ENCODE measurements at regions not wholly inside any gene's neighbourhood (a gene's known extent, or its start where the extent isn't known, plus 50 kb on each side); places are given as distances from the start of the nearest gene placed in this dataset.
"Not testable (repeated sequence)": the region's sequence is repeated elsewhere in the genome, so short reads cannot be mapped to it uniquely, and the experiment has no call there.

DNA sequence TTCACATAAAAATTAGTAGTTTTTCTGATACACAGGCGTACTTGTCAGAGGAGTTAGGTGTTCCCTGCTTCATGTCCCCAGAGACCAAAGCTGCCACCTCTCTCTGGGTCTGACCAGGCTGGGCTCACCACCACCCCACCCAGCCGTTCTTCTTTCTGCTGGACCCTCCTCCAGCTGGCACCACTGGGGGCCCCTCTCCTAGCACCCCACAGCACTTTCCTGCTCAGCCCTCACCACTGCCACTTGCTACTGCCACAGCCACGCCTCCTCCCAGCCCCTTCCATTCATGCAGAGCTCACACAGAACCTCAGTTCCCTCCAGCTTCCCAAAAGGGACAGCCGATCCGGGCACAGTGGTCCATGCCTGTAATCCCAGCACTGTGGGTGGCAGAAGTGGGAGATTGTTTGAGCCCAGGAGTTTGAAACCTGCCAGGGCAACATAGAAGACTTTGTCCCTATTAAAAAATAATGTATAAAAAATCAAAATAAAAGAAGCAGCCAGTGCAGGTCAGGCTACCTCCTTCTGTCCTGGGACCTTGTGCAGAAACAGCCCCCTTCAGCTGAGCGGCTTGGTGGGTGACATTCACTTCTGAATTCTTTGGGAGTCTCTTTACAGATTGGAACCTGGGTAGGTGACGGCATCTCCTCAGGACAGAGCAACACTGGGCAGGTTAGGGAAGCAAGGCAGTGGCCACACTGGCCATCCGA is 208.3 kb downstream of the TOMM20 start:
- DNase-seq (ENCODE audit: low spot score), result no peak

- no peak for DNase-seq (ENCODE audit: low spot score)
Measured at GRCh38 chr1:234918961-234919761, 209.5 kb downstream of the TOMM20 start.

- no peak for DNase-seq (ENCODE audit: low spot score)
Measured at GRCh38 chr1:234918181-234918841, 210.3 kb downstream of the TOMM20 start.

DNA sequence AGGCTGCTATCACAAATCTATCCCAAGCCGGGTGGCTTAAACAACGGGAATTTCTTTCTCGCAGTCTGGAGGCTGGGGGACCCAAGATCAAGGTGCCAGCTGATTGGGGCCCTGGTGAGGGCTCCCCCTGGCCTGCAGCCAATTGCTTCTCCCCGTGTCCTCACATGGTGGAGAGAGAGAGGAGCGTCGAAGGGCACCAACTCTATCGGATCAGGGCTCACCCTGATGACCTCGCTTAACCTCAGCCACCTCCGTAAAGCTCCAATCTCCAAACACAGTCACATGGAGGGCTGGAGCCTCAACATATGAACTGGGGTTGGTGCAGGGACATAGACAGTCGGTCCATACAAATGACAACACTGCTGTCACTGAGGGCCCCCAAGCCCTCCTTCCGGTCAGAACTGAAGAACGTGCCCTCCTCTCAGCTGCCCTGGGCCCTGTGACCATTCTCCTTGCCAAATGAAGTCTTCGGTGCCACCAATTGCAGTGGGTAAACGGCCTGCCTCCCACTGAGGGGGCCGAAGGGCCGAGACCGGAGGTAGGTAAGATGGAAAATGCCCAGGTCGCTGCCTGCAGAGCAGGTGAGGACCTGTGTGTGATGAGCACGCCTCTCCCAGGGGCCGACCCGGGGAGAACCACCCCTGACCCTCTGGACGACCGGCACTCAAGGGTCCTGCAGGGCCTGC is 211.0 kb downstream of the TOMM20 start:
- DNase-seq (ENCODE audit: low spot score), result no peak

DNA sequence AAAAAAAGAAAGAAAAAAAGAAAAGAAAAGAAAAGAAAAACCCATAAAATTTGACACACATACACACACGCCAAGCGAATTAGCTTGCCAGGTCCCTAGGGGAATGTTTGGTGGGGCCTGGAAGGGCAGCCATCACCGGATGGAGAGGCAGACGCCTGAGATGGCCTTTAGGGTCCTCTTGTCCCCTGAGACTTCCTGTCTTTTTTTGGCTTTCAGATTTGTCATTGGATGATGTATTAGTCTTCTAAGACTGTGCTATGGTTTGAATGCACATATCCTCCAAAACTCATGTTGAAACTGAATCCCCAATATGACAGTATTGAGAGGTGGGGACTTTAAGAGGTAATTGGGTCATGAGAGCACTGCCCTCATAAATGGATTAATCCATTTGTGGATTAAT is 211.8 kb downstream of the TOMM20 start:
- DNase-seq (ENCODE audit: low spot score), result no peak

DNA sequence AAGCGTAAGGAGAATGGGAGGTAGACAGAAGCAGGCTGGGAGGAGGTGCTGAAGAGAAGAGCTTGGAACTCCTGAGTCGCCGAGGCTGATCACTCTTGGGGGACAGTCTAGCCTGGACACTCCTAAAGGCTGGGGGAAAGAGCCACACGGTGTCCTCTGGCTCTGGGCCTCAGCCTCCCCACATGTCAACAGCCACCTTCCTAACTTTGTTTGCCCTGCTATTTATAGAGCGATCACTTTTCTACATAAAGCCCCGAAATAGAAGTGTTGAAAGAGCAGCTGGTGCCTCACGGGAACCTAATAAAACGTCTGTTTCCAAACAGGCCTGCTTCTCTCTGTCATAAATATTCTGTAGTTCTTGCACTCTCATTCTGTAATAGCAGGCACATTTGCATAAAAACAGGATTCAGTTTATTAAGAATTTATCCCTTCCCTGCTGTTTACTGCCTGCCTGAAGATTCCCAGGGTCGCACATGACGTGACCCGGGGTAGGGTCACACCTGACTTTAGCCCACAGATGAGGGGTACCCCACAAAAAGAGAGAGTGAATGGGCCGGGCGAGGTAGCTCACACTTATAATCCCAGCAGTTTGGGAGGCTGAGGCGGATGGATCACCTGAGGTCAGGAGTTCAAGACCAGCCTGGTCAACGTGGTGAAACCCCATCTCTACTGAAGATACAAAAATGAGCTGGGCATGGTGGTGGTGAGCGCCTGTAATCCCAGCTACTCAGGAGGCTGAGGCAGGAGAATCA is 212.5 kb downstream of the TOMM20 start:
- DNase-seq (ENCODE audit: low spot score), result no peak

DNA sequence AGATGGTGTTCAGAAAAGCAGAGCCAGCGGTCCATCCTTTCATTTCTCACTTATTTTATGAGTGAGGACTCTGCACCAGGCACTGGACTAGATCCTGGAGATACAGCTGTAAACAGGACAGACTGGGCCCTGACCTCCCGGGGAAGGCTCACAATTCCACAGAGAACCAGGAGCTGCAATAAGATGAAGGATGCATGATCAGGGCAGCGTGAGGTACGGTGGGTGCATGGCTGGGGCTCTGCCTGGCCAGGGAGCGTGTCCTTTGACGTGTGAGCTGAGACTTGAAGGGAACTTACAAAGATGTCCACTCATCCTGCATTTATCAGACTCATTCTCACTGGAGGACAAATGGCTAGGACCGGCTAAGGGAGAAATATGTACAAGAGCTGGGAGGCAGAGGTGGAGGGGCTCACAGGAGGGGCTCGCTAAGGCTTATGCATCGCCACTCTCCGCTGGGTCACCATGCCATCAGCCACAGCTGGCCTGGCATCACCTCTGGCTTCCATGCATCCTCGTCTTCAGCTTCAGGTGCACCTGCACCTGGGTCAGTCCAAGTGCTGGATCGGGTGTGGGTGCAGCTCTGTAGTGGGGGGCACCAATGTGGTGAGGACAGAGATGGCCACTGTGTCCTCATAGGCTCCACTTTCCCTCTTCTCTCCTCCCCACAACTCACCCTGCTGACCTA is 213.9 kb downstream of the TOMM20 start:
- DNase-seq (ENCODE audit: low spot score), result no peak

DNA sequence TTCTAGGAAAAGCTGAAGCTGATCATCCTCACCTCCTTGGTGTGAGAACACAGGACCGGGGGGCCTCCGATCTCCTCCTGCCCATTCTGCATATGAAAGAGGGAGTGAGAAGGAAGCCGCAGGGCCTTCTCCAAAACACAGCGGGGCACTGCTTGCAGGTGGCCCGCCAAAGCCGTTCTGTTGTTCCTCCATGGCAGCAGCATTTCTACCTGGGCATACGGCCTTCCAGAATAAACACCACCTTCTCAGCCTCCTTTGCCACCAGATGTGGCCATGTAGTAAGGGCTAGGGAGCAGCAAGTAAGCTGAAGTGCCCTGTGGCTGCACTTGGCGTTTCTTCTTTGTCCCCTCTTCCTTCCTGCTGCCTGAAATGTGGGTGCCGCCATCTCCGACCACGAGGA is 214.9 kb downstream of the TOMM20 start:
- DNase-seq (ENCODE audit: low spot score), result no peak

DNA sequence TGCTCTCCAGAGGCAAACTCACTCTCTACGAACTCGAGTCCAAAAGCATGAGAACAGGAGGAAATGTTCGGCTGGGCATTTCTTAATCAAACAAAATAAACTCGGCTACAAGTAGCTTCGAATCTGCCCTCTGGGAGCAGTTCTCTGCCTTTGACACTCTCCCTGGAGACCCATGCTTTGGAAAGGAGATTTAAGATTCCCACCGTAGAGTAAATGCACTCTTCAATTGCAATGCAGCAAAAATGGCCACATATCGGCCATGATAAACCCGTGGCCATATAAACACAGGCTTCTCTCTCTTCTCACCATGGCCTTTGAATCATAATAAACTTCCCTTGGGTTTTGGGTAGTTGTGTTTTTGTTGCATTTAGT is 215.4 kb downstream of the TOMM20 start:
- no peak for DNase-seq (ENCODE audit: low spot score)

DNA sequence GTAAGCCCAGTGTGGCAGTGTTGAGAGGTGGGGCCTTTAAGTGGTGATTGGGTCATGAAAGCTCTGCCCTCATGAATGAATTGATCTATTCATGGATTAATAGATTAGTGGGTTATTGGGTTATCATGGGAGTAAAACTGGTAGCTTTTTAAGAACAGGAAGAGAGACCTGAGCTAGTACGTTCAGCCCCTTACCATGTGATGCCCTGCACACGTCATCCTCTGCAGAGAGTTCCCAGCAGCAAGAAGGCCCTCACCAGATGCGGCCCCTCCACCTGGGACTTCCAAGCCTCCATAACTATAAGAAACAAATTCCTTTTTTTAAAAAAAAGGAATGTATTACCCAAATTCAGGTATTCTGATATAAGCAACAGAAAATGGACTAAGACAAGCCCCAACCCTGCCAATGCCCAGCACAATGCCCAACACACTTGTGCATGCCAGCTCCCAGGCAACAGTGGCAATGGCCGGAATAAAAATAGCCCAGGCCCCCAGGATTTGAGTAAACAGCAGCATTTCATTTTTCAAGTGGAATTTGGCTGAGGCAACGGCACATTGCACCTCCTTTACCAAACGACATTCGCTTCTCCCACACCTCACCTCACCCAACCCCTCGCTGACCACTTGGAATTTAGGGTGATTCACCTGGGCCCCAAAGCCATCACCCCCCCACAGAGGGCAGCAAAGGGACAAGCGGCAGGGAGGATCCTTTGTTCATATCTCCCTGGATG is 215.9 kb downstream of the TOMM20 start:
- DNase-seq (ENCODE audit: low spot score), result no peak

- no peak for DNase-seq (ENCODE audit: low spot score)
Measured at GRCh38 chr1:234911787-234912186, 216.8 kb downstream of the TOMM20 start.

GRCh38 chr1:234911136-234911535 is 217.5 kb downstream of the TOMM20 start:
- not testable (repeated sequence) for DNase-seq (ENCODE audit: low spot score)

DNA sequence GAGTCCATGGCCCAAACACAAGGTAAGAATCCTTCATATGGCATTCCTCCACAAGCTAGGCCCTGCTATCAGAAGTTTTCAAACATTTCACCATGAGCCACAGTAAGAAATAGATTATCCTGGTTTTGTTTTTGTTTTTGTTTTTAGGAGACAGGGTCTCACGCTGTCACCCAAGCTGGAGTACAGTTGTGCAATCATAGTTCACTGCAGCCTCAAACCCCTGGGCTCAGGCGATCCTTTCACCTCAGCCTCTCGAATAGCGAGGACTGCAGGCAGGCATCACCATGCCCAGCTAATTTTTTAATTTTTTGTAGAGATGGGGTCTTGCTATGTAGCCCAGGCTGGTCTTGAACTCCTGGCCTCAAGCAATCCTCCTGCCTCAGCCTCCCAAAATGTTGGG is 218.8 kb downstream of the TOMM20 start:
- DNase-seq (ENCODE audit: low spot score), result no peak

DNA sequence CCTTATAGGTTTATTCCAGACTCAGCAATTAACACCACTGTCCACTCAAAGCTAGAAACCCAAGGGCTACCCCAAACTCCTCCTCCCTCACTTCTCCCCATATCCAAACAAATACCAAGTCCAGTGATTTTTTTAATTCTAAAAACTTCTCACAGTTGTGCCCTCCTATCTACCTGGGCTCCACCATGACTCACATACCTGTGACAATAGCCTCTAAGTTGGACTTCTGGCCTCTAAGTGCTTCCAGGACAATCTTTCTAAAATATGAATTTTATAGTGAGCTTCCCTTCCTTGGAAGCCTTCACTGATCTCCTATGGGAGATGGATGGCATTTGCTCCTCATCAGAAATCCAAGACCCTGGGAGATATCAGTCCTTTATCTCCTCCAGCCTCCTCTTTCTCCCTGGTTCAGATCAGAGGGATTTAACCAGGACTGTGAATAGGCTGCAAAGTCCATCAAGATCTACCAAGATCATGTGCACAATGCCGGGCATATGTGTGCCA is 219.3 kb downstream of the TOMM20 start:
- no peak for DNase-seq (ENCODE audit: low spot score)

DNA sequence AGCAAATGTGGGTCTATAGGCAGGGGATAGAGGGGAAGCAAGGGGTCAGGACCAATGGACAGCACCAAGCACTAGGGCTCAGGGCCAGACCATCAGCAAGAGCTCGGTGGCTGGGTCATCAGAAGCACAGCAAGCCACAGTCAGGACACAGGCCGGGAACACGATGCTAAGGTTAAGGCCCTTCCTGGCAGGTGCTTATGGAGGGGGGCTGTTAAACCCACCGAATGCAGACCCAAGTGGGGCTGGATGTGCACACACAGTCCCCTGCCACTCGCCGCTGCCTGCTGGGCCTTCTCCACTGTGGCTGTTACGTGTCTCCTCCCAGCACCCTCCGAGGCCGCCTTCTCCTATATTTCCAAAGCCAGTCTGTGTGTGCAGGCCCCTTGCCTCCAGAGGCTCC is 220.1 kb downstream of the TOMM20 start:
- DNase-seq (ENCODE audit: low spot score), result no peak

- DNase-seq (ENCODE audit: low spot score), result no peak
Measured at GRCh38 chr1:234907940-234908405, 220.7 kb downstream of the TOMM20 start.

DNA sequence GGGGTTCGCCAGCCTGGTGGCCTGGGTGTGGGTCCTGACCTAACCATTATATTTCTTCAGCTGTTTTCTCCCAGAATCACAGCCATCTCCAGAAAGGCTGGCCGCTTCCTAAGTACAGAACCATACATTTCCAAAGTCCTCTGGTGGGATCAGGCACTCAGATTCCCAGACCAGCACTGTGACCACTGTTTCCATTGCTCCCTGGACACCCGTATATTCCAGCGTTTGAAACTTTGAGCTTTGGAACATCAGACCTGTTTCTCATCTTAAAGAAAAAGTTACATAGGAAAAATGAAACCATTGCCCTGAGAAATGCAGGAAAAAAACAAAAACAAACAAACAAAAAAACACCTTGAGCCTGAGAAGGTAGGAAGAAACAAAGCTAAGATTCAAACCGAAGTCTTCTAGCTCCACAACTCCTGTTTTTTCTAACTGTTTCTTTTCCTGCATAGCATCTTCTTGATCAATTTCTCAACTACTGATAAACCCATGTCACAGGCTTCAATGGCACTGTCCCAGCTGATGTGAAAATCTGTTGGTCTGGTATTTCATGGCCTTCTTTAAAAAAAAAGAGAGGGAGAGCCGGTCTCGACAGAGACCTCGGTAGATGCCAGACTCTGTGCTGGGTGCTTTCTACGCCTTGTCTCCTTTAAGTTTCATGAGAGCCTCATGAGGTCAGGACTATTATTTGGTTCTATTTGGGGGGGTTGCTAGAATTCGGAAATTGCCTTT is 221.3 kb downstream of the TOMM20 start:
- no peak for DNase-seq (ENCODE audit: low spot score)

DNA sequence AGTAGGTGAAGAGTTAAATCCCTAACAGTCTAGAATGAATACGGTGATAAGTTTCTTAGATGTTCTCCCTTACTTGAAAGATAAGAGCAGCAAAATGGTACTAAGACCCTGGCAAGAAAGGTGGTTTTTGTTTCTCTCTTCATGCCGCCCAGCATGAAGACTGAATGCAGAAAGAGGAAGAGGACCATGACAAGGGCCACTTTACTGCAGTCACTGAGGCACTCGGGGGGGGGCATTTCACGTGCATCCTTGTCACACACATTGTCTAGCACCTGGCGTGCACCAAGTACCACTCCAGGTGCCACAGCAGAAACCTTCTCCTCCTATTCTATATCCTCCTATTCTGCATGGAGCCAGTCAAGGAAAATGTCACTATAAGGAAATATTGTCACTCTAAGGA is 222.0 kb downstream of the TOMM20 start:
- no peak for DNase-seq (ENCODE audit: low spot score)

Data from A172 (cell line).